Lung microvascular endothelial cell (primary cell): ENCODE measurements at regions not wholly inside any gene's neighbourhood (a gene's known extent, or its start where the extent isn't known, plus 50 kb on each side); places are given as distances from the start of the nearest gene placed in this dataset.

Source experiments
- DNase-seq, 2 donors: peaks; one replicate each; pipeline versions ENCODE4 v3.0.0 to v3.0.0-alpha.2; 2010; ENCODE audit warnings: low read depth in 2 of 2

- no peak for DNase-seq
Measured at GRCh38 chr2:217656316-217656715, 346.5 kb downstream of the TNS1 start.

- DNase-seq, result no peak
Measured at GRCh38 chr2:217655651-217656050, 347.1 kb downstream of the TNS1 start.

GRCh38 chr2:217654168-217654567 lies 348.6 kb downstream of the TNS1 start:
- DNase-seq, result no peak

GRCh38 chr2:217652761-217653639 lies 349.8 kb downstream of the TNS1 start:
- peak; percentile 2 to 78 for DNase-seq

- DNase-seq, result peak; percentile 57 to 69
Measured at GRCh38 chr2:217650716-217651360, 352.0 kb downstream of the TNS1 start.

GRCh38 chr2:217650229-217650628 lies 352.6 kb downstream of the TNS1 start:
- no peak for DNase-seq

- DNase-seq, result no peak
Measured at GRCh38 chr2:217647925-217648324, 354.9 kb downstream of the TNS1 start.

- DNase-seq, result no peak
Measured at GRCh38 chr2:217647226-217647625, 355.6 kb downstream of the TNS1 start.

- DNase-seq, result peak in 1 of 2 donors; percentile 46
Measured at GRCh38 chr2:217645896-217646295, 356.9 kb downstream of the TNS1 start.

- no peak for DNase-seq
Measured at GRCh38 chr2:217643789-217644301, 358.9 kb downstream of the TNS1 start.

- DNase-seq, result no peak
Measured at GRCh38 chr2:217642944-217643343, 359.9 kb downstream of the TNS1 start.

- no peak for DNase-seq
Measured at GRCh38 chr2:217641960-217642359, 360.8 kb downstream of the TNS1 start.

- DNase-seq, result no peak
Measured at GRCh38 chr2:217639481-217639880, 363.3 kb downstream of the TNS1 start.

- no peak for DNase-seq
Measured at GRCh38 chr2:217638533-217638932, 364.3 kb downstream of the TNS1 start.

GRCh38 chr2:217638031-217638430 lies 364.8 kb downstream of the TNS1 start:
- DNase-seq, result no peak

- DNase-seq, result no peak
Measured at GRCh38 chr2:217636991-217637561, 365.7 kb downstream of the TNS1 start.

GRCh38 chr2:217636578-217636977 lies 366.2 kb downstream of the TNS1 start:
- no peak for DNase-seq

- no peak for DNase-seq
Measured at GRCh38 chr2:217634871-217635270, 367.9 kb downstream of the TNS1 start.

- no peak for DNase-seq
Measured at GRCh38 chr2:217632043-217632442, 370.8 kb downstream of the TNS1 start.

- no peak for DNase-seq
Measured at GRCh38 chr2:217631115-217631514, 371.7 kb downstream of the TNS1 start.

GRCh38 chr2:217629347-217629746 lies 373.4 kb downstream of the TNS1 start:
- DNase-seq, result no peak

- DNase-seq, result no peak
Measured at GRCh38 chr2:217628061-217628460, 374.7 kb downstream of the TNS1 start.
